ENCODE measurements at regions not wholly inside any gene's neighbourhood (a gene's known extent, or its start where the extent isn't known, plus 50 kb on each side); places are given as distances from the start of the nearest gene placed in this dataset.

GRCh38 chr1:82820816-82821215 is 1020.1 kb downstream of the ADGRL2 start:
- TF ChIP-seq CTCF (IDR thresholded peaks at IDR 0.05; ENCODE audit: low read depth, low read length) = no peak
- DNase-seq (ENCODE audit: extremely low read depth, low read depth) = no peak

GRCh38 chr1:82819234-82819633 is 1018.5 kb downstream of the ADGRL2 start:
- no peak for DNase-seq (ENCODE audit: extremely low read depth, low read depth)
- TF ChIP-seq CTCF (IDR thresholded peaks at IDR 0.05; ENCODE audit: low read depth, low read length) = no peak

- DNase-seq (ENCODE audit: extremely low read depth, low read depth) = no peak
Observed at GRCh38 chr1:82818586-82818985, 1017.9 kb downstream of the ADGRL2 start.

GRCh38 chr1:82813386-82813785 is 1012.7 kb downstream of the ADGRL2 start:
- no peak for TF ChIP-seq CTCF (IDR thresholded peaks at IDR 0.05; ENCODE audit: low read depth, low read length)
- no peak for DNase-seq (ENCODE audit: extremely low read depth, low read depth)

More at GRCh38 chr1:82818586-82818985, 1017.9 kb downstream of the ADGRL2 start:
- TF ChIP-seq CTCF (IDR thresholded peaks at IDR 0.05; ENCODE audit: low read depth, low read length) = no peak

GRCh38 chr1:82810601-82811000 is 1009.9 kb downstream of the ADGRL2 start:
- no peak for TF ChIP-seq CTCF (IDR thresholded peaks at IDR 0.05; ENCODE audit: low read depth, low read length)
- DNase-seq (ENCODE audit: extremely low read depth, low read depth) = no peak

- DNase-seq (ENCODE audit: extremely low read depth, low read depth) = no peak
- TF ChIP-seq CTCF (IDR thresholded peaks at IDR 0.05; ENCODE audit: low read depth, low read length) = no peak
Observed at GRCh38 chr1:82807563-82807962, 1006.8 kb downstream of the ADGRL2 start.

- DNase-seq (ENCODE audit: extremely low read depth, low read depth) = no peak
- no peak for TF ChIP-seq CTCF (IDR thresholded peaks at IDR 0.05; ENCODE audit: low read depth, low read length)
Observed at GRCh38 chr1:82806133-82806532, 1005.4 kb downstream of the ADGRL2 start.

All from AG09319 (cell line).